Lower leg skin (tissue), 3 donors: ENCODE measurements at regions not wholly inside any gene's neighbourhood (a gene's known extent, or its start where the extent isn't known, plus 50 kb on each side); places are given as distances from the start of the nearest gene placed in this dataset.

Experiments used
- CTCF ChIP-seq, 3 donors: fragments of 450-650 bp; IDR thresholded peaks; one replicate each; pipeline ENCODE4 v1.5.1; 2016; ENCODE audit warnings: antibody characterized with exemption in 3 of 3, mild to moderate bottlenecking in 3 of 3, moderate library complexity in 2 of 3
- POLR2A ChIP-seq, 2 donors: fragments of 450-650 bp; IDR thresholded peaks; one replicate each; pipeline ENCODE4 v1.6.1; 2016 to 2017; ENCODE audit warnings: antibody characterized with exemption in 2 of 2, mild to moderate bottlenecking in 1 of 2, moderate library complexity in 1 of 2

GRCh38 chr2:9765611-9766531 is 77.4 kb upstream of the TAF1B start:
- TF ChIP-seq POLR2A (IDR thresholded peaks at IDR 0.05): no peak
- no peak for TF ChIP-seq CTCF (IDR thresholded peaks at IDR 0.05)
